A673 (cell line): ENCODE measurements at regions not wholly inside any gene's neighbourhood (a gene's known extent, or its start where the extent isn't known, plus 50 kb on each side); places are given as distances from the start of the nearest gene placed in this dataset.

Experiments
- CTCF ChIP-seq: fragments of 300-800, 200-600 bp; sonication (generic); conservative IDR thresholded peaks from 2 replicates; pipeline ENCODE4 v1.5.1; 2017; ENCODE audit warnings: low read depth, mild to moderate bottlenecking, antibody characterized with exemption, low read length, moderate library complexity, mixed read lengths
- EZH2 ChIP-seq: fragments of 200-600 bp; sonication (generic); IDR thresholded peaks from 2 replicates; pipeline ENCODE4 v1.6.1; 2017; ENCODE audit warnings: borderline replicate concordance, low read depth, mild to moderate bottlenecking, mixed read lengths, antibody characterized with exemption, low read length; ENCODE audit not compliant: poor library complexity, severe bottlenecking

DNA sequence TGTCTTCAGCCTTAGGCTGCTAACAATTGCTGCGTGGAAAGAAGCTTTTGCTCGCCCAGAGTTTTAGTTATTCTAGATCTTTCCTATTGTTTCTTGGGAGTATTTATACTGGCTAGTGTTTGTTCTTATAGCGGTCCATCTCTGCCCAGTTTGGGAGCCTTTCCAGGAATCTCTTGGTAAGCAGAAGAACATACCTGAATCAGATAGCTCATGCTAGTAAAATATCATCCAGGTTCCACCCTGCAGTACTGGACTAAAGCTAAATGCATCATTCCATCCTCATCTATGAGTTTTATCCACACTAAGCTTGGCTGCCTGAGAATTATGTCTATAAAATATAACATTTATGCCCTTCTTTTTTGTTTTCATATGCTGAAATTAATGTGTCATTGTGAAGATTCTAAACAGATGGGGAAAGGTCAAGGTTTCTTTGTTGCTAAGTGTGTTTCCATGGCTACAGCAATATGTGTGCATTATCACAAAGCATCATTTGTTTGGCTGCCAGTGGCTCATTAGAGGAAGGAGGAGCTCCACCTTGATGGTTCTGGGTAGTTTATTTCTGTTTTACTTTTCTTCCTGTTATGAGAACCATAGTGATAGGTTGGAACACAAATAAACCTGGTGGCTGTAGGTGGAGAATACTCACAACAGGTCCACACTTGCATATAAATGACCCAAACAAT is 182.8 kb downstream of the PIK3C3 start:
- TF ChIP-seq CTCF, result no peak
- no peak for TF ChIP-seq EZH2
